ENCODE measurements at regions not wholly inside any gene's neighbourhood (a gene's known extent, or its start where the extent isn't known, plus 50 kb on each side); places are given as distances from the start of the nearest gene placed in this dataset.

GRCh38 chr20:52631469-52631868 lies 340.7 kb upstream of the TSHZ2 start:
- ChIA-PET CTCF (no interaction called here), POLR2A (ENCODE audit: unreplicated experiment) (no interaction called here)
- Histone ChIP-seq H3K27ac (ENCODE audit: insufficient read depth, low read length) (no peak overlapping the region), H4K91ac (ENCODE audit: insufficient read depth, low read depth, low read length) (no peak overlapping the region), H3K9me1 (ENCODE audit: insufficient read depth, low read length) (no peaks in the 10 kb centered on the region), H3K27me3 (ENCODE audit: control insufficient read depth, insufficient read depth, low read length) (no peaks in the 10 kb centered on the region), H3K23ac (ENCODE audit: low read depth, low read length) (no peak overlapping the region), H3K79me1 (ENCODE audit: low read depth in 1 of 2, low read length in 2 of 2) (no peaks in the 10 kb centered on the region), H3K36me3 (ENCODE audit: control insufficient read depth, insufficient read depth, low read length) (no peaks in the 10 kb centered on the region), H2AK9ac (replicated peaks; ENCODE audit: low read depth, low read length, poor library complexity) (no peak overlapping the region), H3K4me3 (ENCODE audit: insufficient read depth, low read depth, low read length) (no peak overlapping the region), H2AFZ (replicated peaks; ENCODE audit: low read length, poor library complexity) (no peak overlapping the region), H2BK5ac (ENCODE audit: low read depth, low read length, poor library complexity, severe bottlenecking) (no peak overlapping the region), H2BK15ac (ENCODE audit: low read depth, low read length) (no peak overlapping the region), H3K9me3 (ENCODE audit: control insufficient read depth, insufficient read depth, low read length) (no peaks in the 10 kb centered on the region; the same call in 1 of the 2 replicates), H3K56ac (ENCODE audit: extremely low read depth, insufficient read depth, low read length) (no peak overlapping the region), H2BK120ac (ENCODE audit: low read depth, low read length) (no peak overlapping the region), H2BK20ac (ENCODE audit: low read depth, low read length) (no peak overlapping the region), H3K4ac (ENCODE audit: low read depth, low read length) (no peak overlapping the region), H3K4me1 (ENCODE audit: control insufficient read depth, insufficient read depth, low read length) (no peaks in the 10 kb centered on the region), H2AK5ac (ENCODE audit: low read depth, low read length) (no peak overlapping the region), H3K14ac (replicated peaks; ENCODE audit: low read depth, low read length) (no peak overlapping the region), H3K18ac (ENCODE audit: low read depth, low read length) (no peak overlapping the region), H4K20me1 (ENCODE audit: insufficient read depth, low read length) (no peaks in the 10 kb centered on the region), H4K8ac (ENCODE audit: low read depth in 2 of 2, low read length in 2 of 2) (no peak overlapping the region), H3K4me2 (ENCODE audit: low read depth, low read length) (no peak overlapping the region), H4K5ac (ENCODE audit: low read depth, low read length) (no peak overlapping the region), H3K9ac (ENCODE audit: low read depth, low read length) (no peak overlapping the region)
- in situ Hi-C loops (cut with MboI; ENCODE audit: low sequenced_read_pairs), result no loop called here
- no TSS peak for BruUV-seq (replicated peaks)
- DNase-seq (no peak), ATAC-seq (ENCODE audit: low read depth) (no peak)
- TF ChIP-seq SMC3 (IDR thresholded peaks at IDR 0.05; ENCODE audit: low read depth, low read length), result no peak
- no peak for TF ChIP-seq CEBPB (IDR thresholded peaks at IDR 0.05; ENCODE audit: low read depth, low read length)
- TF ChIP-seq, protein P1, sequence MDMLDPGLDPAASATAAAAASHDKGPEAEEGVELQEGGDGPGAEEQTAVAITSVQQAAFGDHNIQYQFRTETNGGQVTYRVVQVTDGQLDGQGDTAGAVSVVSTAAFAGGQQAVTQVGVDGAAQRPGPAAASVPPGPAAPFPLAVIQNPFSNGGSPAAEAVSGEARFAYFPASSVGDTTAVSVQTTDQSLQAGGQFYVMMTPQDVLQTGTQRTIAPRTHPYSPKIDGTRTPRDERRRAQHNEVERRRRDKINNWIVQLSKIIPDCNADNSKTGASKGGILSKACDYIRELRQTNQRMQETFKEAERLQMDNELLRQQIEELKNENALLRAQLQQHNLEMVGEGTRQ (IDR thresholded peaks at IDR 0.05; ENCODE audit: low read depth, low read length), result no peak
- TF ChIP-seq MXI1 (IDR thresholded peaks at IDR 0.05; ENCODE audit: borderline replicate concordance, low read depth, low read length), result no peak
- no peak for TF ChIP-seq RFX5 (IDR thresholded peaks at IDR 0.05; ENCODE audit: low read depth, low read length)
- no peak for TF ChIP-seq MAFK (IDR thresholded peaks at IDR 0.05; ENCODE audit: low read depth, low read length)
- TF ChIP-seq, protein P2, sequence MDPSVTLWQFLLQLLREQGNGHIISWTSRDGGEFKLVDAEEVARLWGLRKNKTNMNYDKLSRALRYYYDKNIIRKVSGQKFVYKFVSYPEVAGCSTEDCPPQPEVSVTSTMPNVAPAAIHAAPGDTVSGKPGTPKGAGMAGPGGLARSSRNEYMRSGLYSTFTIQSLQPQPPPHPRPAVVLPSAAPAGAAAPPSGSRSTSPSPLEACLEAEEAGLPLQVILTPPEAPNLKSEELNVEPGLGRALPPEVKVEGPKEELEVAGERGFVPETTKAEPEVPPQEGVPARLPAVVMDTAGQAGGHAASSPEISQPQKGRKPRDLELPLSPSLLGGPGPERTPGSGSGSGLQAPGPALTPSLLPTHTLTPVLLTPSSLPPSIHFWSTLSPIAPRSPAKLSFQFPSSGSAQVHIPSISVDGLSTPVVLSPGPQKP (IDR thresholded peaks at IDR 0.05; ENCODE audit: borderline replicate concordance, low read depth, low read length), result no peak
- TF ChIP-seq CHD1 (IDR thresholded peaks at IDR 0.05; ENCODE audit: low read depth, low read length), result no peak
- no peak for TF ChIP-seq FOS (IDR thresholded peaks at IDR 0.05; ENCODE audit: low read depth, low read length)
- intact Hi-C loops (cut with micrococcal nuclease), result no loop called here
- WGBS, 2 experiments (ENCODE audit: extremely low coverage in 2 of 2, insufficient read length in 1 of 2), result 100% methylated on average over 2 of the region's 4 CpGs; no CpG with 5 or more reads in 1 of the 2 experiments
- dilution Hi-C loops (cut with HindIII; ENCODE audit: low sequenced_read_pairs, unreplicated experiment), result no loop called here

Data from IMR-90 (cell line).